GM12892 (cell line): ENCODE measurements at regions not wholly inside any gene's neighbourhood (a gene's known extent, or its start where the extent isn't known, plus 50 kb on each side); places are given as distances from the start of the nearest gene placed in this dataset.

Experiments
- DNase-seq: peaks from one replicate; pipeline ENCODE4 v3.0.0; 2011; ENCODE audit not compliant: insufficient read length
- FAIRE-seq: peaks from 2 replicates; lab custom pipeline; 2011; peaks lifted over from hg19 to GRCh38; lab: Jason Lieb, UNC
- POLR2A ChIP-seq: IDR thresholded peaks from 2 replicates; pipeline ENCODE4 v1.6.1; 2011; ENCODE audit warnings: low read depth, low read length, control low read depth
- POLR2AphosphoS5 ChIP-seq: IDR thresholded peaks from 2 replicates; pipeline ENCODE4 v1.6.1; 2011; ENCODE audit warnings: low read depth, low read length, control low read depth
- TAF1 ChIP-seq: IDR thresholded peaks from 2 replicates; pipeline ENCODE4 v1.6.1; 2011; ENCODE audit warnings: low read depth, mild to moderate bottlenecking, control low read depth, low read length, borderline replicate concordance

- FAIRE-seq, result no peak
These were observed 165.8 kb upstream of the SALL4 start for GRCh38 chr20:51968151-51968550.

GRCh38 chr20:51966296-51966971 is 164.1 kb upstream of the SALL4 start:
- peak; percentile 13 for DNase-seq
- no peak for FAIRE-seq
- TF ChIP-seq POLR2A (no peak), POLR2AphosphoS5 (no peak), TAF1 (no peak)

More at GRCh38 chr20:51968151-51968550, 165.8 kb upstream of the SALL4 start:
- no peak for TF ChIP-seq POLR2AphosphoS5
- no peak for TF ChIP-seq POLR2A
- no peak for TF ChIP-seq TAF1
- no peak for DNase-seq

GRCh38 chr20:51961964-51962761 is 159.8 kb upstream of the SALL4 start:
- FAIRE-seq (no peak), DNase-seq (no peak)
- TF ChIP-seq POLR2A (no peak), POLR2AphosphoS5 (no peak), TAF1 (no peak)

- no peak for DNase-seq
- FAIRE-seq, result no peak
- no peak for TF ChIP-seq POLR2AphosphoS5
- no peak for TF ChIP-seq POLR2A
- no peak for TF ChIP-seq TAF1
These were observed 157.8 kb upstream of the SALL4 start for GRCh38 chr20:51960047-51960675.

- DNase-seq (no peak), FAIRE-seq (no peak)
- TF ChIP-seq TAF1 (no peak), POLR2AphosphoS5 (no peak), POLR2A (no peak)
These were observed 156.8 kb upstream of the SALL4 start for GRCh38 chr20:51959066-51959542.

- DNase-seq (no peak), FAIRE-seq (no peak)
- no peak for TF ChIP-seq POLR2A
- no peak for TF ChIP-seq POLR2AphosphoS5
- TF ChIP-seq TAF1, result no peak
These were observed 156.1 kb upstream of the SALL4 start for GRCh38 chr20:51958099-51959065.

GRCh38 chr20:51955756-51956155 is 153.4 kb upstream of the SALL4 start:
- DNase-seq (no peak), FAIRE-seq (no peak)

GRCh38 chr20:51953731-51954340 is 151.5 kb upstream of the SALL4 start:
- FAIRE-seq, result no peak
- TF ChIP-seq POLR2A (no peak), POLR2AphosphoS5 (no peak), TAF1 (no peak)
- DNase-seq, result no peak

More at GRCh38 chr20:51955756-51956155, 153.4 kb upstream of the SALL4 start:
- TF ChIP-seq POLR2A (no peak), POLR2AphosphoS5 (no peak), TAF1 (no peak)

GRCh38 chr20:51950926-51951325 is 148.6 kb upstream of the SALL4 start:
- no peak for TF ChIP-seq TAF1
- TF ChIP-seq POLR2AphosphoS5, result no peak
- TF ChIP-seq POLR2A, result no peak
- FAIRE-seq (no peak), DNase-seq (no peak)

GRCh38 chr20:51946586-51946985 is 144.3 kb upstream of the SALL4 start:
- DNase-seq, result no peak
- TF ChIP-seq POLR2AphosphoS5, result no peak
- no peak for TF ChIP-seq POLR2A
- no peak for TF ChIP-seq TAF1
- no peak for FAIRE-seq

GRCh38 chr20:51945881-51946280 is 143.6 kb upstream of the SALL4 start:
- no peak for DNase-seq
- TF ChIP-seq TAF1 (no peak), POLR2AphosphoS5 (no peak), POLR2A (no peak)
- FAIRE-seq, result no peak
